ENCODE measurements at regions not wholly inside any gene's neighbourhood (a gene's known extent, or its start where the extent isn't known, plus 50 kb on each side); places are given as distances from the start of the nearest gene placed in this dataset.

GRCh38 chr4:134666640-134667039, 465.1 kb upstream of the PABPC4L start:
- BruUV-seq (replicated peaks), result no TSS peak
- ChIA-PET POLR2A (ENCODE audit: unreplicated experiment) (no interaction called here), CTCF (no interaction called here)
- no peaks in the 10 kb centered on the region for H3K36me3 ChIP-seq (ENCODE audit: low read depth, low read length)
- no peaks in the 10 kb centered on the region for H3K27me3 ChIP-seq (ENCODE audit: low read length)
- H3K9ac ChIP-seq (ENCODE audit: low read length), result no peak overlapping the region
- H3K4me3 ChIP-seq (ENCODE audit: low read length), result no peak overlapping the region
- DNase-seq (no peak), ATAC-seq (no peak)
- H3K4me1 ChIP-seq (ENCODE audit: insufficient read depth, low read length), result peaks cover 10% of the 10 kb centered on the region; the same call in 1 of the 2 replicates
- TF ChIP-seq EZH2phosphoT487 (IDR thresholded peaks at IDR 0.05; ENCODE audit: borderline replicate concordance, low read length) (no peak), EZH2 (IDR thresholded peaks at IDR 0.05; ENCODE audit: low read length, unreplicated experiment) (no peak), CTCF (conservative IDR thresholded peaks at IDR 0.05; ENCODE audit: low read depth, low read length) (no peak)
- H3F3A ChIP-seq (ENCODE audit: low read length, unreplicated experiment), result no peaks in the 10 kb centered on the region
- intact Hi-C loops (cut with micrococcal nuclease), result no loop called here
- H3K9me2 ChIP-seq (replicated peaks; ENCODE audit: low read length), result no peaks in the 10 kb centered on the region
- no peak overlapping the region for H3K4me2 ChIP-seq (ENCODE audit: low read length)
- no peak overlapping the region for H3K27ac ChIP-seq (ENCODE audit: low read length)
- no peaks in the 10 kb centered on the region for H3K79me2 ChIP-seq (ENCODE audit: low read length)
- H3K9me3 ChIP-seq (ENCODE audit: low read length), result no peaks in the 10 kb centered on the region
- no peak overlapping the region for H2AFZ ChIP-seq (ENCODE audit: low read length)
- H4K20me1 ChIP-seq (ENCODE audit: low read length), result no peaks in the 10 kb centered on the region

GRCh38 chr4:134665429-134665828, 463.8 kb upstream of the PABPC4L start:
- no peak overlapping the region for H3K4me2 ChIP-seq (ENCODE audit: low read length)
- no peak overlapping the region for H3K27ac ChIP-seq (ENCODE audit: low read length)
- no peaks in the 10 kb centered on the region for H3K79me2 ChIP-seq (ENCODE audit: low read length)
- no peaks in the 10 kb centered on the region for H3K9me3 ChIP-seq (ENCODE audit: low read length)
- no TSS peak for BruUV-seq (replicated peaks)
- no peaks in the 10 kb centered on the region for H3K27me3 ChIP-seq (ENCODE audit: low read length)
- H3K9me2 ChIP-seq (replicated peaks; ENCODE audit: low read length), result no peaks in the 10 kb centered on the region
- no peaks in the 10 kb centered on the region for H4K20me1 ChIP-seq (ENCODE audit: low read length)
- intact Hi-C loops (cut with micrococcal nuclease), result no loop called here
- DNase-seq (no peak), ATAC-seq (no peak)
- POLR2A ChIA-PET (ENCODE audit: unreplicated experiment), result no interaction called here
- H3K4me1 ChIP-seq (ENCODE audit: insufficient read depth, low read length), result peaks cover 10% of the 10 kb centered on the region; the same call in 1 of the 2 replicates
- no peak for TF ChIP-seq EZH2 (IDR thresholded peaks at IDR 0.05; ENCODE audit: low read length, unreplicated experiment)
- TF ChIP-seq EZH2phosphoT487 (IDR thresholded peaks at IDR 0.05; ENCODE audit: borderline replicate concordance, low read length), result no peak
- no peak for TF ChIP-seq CTCF (conservative IDR thresholded peaks at IDR 0.05; ENCODE audit: low read depth, low read length)
- H3K4me3 ChIP-seq (ENCODE audit: low read length), result no peak overlapping the region
- H2AFZ ChIP-seq (ENCODE audit: low read length), result no peak overlapping the region
- H3K36me3 ChIP-seq (ENCODE audit: low read depth, low read length), result no peaks in the 10 kb centered on the region
- H3F3A ChIP-seq (ENCODE audit: low read length, unreplicated experiment), result no peaks in the 10 kb centered on the region
- CTCF ChIA-PET, result no interaction called here
- no peak overlapping the region for H3K9ac ChIP-seq (ENCODE audit: low read length)

GRCh38 chr4:134663742-134664141, 462.2 kb upstream of the PABPC4L start:
- Histone ChIP-seq H3K9me2 (replicated peaks; ENCODE audit: low read length) (no peaks in the 10 kb centered on the region), H3K9me3 (ENCODE audit: low read length) (no peaks in the 10 kb centered on the region)
- no peak for ATAC-seq

More at GRCh38 chr4:134663742-134664141, 462.2 kb upstream of the PABPC4L start:
- no peak for DNase-seq
- Histone ChIP-seq H3F3A (ENCODE audit: low read length, unreplicated experiment) (no peaks in the 10 kb centered on the region), H3K4me2 (ENCODE audit: low read length) (no peak overlapping the region), H3K9ac (ENCODE audit: low read length) (no peak overlapping the region), H4K20me1 (ENCODE audit: low read length) (no peaks in the 10 kb centered on the region), H3K27me3 (ENCODE audit: low read length) (no peaks in the 10 kb centered on the region), H3K36me3 (ENCODE audit: low read depth, low read length) (no peaks in the 10 kb centered on the region), H3K4me1 (ENCODE audit: insufficient read depth, low read length) (peaks cover 10% of the 10 kb centered on the region; the same call in 1 of the 2 replicates), H3K79me2 (ENCODE audit: low read length) (no peaks in the 10 kb centered on the region), H3K27ac (ENCODE audit: low read length) (no peak overlapping the region), H2AFZ (ENCODE audit: low read length) (no peak overlapping the region), H3K4me3 (ENCODE audit: low read length) (no peak overlapping the region)
- ChIA-PET POLR2A (ENCODE audit: unreplicated experiment) (no interaction called here), CTCF (no interaction called here)
- intact Hi-C loops (cut with micrococcal nuclease), result no loop called here
- TF ChIP-seq CTCF (conservative IDR thresholded peaks at IDR 0.05; ENCODE audit: low read depth, low read length) (no peak), EZH2phosphoT487 (IDR thresholded peaks at IDR 0.05; ENCODE audit: borderline replicate concordance, low read length) (no peak), EZH2 (IDR thresholded peaks at IDR 0.05; ENCODE audit: low read length, unreplicated experiment) (no peak)
- BruUV-seq (replicated peaks), result no TSS peak

All from PC-3 (cell line).